HUDEP-2 (cell line): ENCODE measurements at regions not wholly inside any gene's neighbourhood (a gene's known extent, or its start where the extent isn't known, plus 50 kb on each side); places are given as distances from the start of the nearest gene placed in this dataset.

Experiments used
- DNase-seq, 76 experiments: peaks; one replicate each; lab custom pipeline; 2025; ENCODE audit not compliant: unreplicated experiment in 76 of 76; lab: John Stamatoyannopoulos, UW

GRCh38 chr13:99828123-99828522 is 143.4 kb downstream of the ZIC5 start:
- no peak for DNase-seq

GRCh38 chr13:99827011-99827772 is 144.4 kb downstream of the ZIC5 start:
- no peak for DNase-seq

- no peak for DNase-seq
Measured at GRCh38 chr13:99823961-99824360, 147.6 kb downstream of the ZIC5 start.

GRCh38 chr13:99822820-99823219 is 148.7 kb downstream of the ZIC5 start:
- no peak for DNase-seq

GRCh38 chr13:99821741-99822140 is 149.8 kb downstream of the ZIC5 start:
- no peak for DNase-seq

- no peak for DNase-seq
Measured at GRCh38 chr13:99819967-99820366, 151.6 kb downstream of the ZIC5 start.

GRCh38 chr13:99816321-99816720 is 155.2 kb downstream of the ZIC5 start:
- no peak for DNase-seq

GRCh38 chr13:99813336-99814095 is 158.1 kb downstream of the ZIC5 start:
- no peak for DNase-seq

GRCh38 chr13:99812625-99813024 is 158.9 kb downstream of the ZIC5 start:
- DNase-seq, result no peak

- DNase-seq, result no peak
Measured at GRCh38 chr13:99811067-99811700, 160.4 kb downstream of the ZIC5 start.

GRCh38 chr13:99809926-99810325 is 161.6 kb downstream of the ZIC5 start:
- no peak for DNase-seq

- no peak for DNase-seq
Measured at GRCh38 chr13:99809496-99809895, 162.1 kb downstream of the ZIC5 start.

- DNase-seq, result no peak
Measured at GRCh38 chr13:99808786-99809185, 162.8 kb downstream of the ZIC5 start.

GRCh38 chr13:99806671-99807070 is 164.9 kb downstream of the ZIC5 start:
- DNase-seq, result no peak

- no peak for DNase-seq
Measured at GRCh38 chr13:99805361-99805760, 166.2 kb downstream of the ZIC5 start.

GRCh38 chr13:99803141-99803540 is 168.4 kb downstream of the ZIC5 start:
- DNase-seq, result no peak

- DNase-seq, result no peak
Measured at GRCh38 chr13:99802416-99802815, 169.2 kb downstream of the ZIC5 start.

GRCh38 chr13:99800951-99801350 is 170.6 kb downstream of the ZIC5 start:
- DNase-seq, result no peak

GRCh38 chr13:99800011-99800410 is 171.6 kb downstream of the ZIC5 start:
- DNase-seq, result no peak

GRCh38 chr13:99798756-99799155 is 172.8 kb downstream of the ZIC5 start:
- DNase-seq, result no peak

GRCh38 chr13:99797691-99798090 is 173.9 kb downstream of the ZIC5 start:
- no peak for DNase-seq
